ENCODE measurements at regions not wholly inside any gene's neighbourhood (a gene's known extent, or its start where the extent isn't known, plus 50 kb on each side); places are given as distances from the start of the nearest gene placed in this dataset.
"Not testable (repeated sequence)": the region's sequence is repeated elsewhere in the genome, so short reads cannot be mapped to it uniquely, and the experiment has no call there.

- in situ Hi-C loops (cut with HindIII; ENCODE audit: low pct_ligation_motif_present, low sequenced_read_pairs) = no loop called here
- Histone ChIP-seq H3K27me3 (replicated peaks) (no peaks in the 10 kb centered on the region), H3K4me3 (ENCODE audit: low read depth, low read length) (no peak overlapping the region), H3K27ac (no peak overlapping the region), H3K36me3 (replicated peaks) (no peaks in the 10 kb centered on the region)
- no peak for DNase-seq
- TF ChIP-seq CTCF (IDR thresholded peaks at IDR 0.05; ENCODE audit: low read depth, low read length, missing control alignments) = peak; percentile 28
Observed at GRCh38 chrX:66110112-66110511, 53.9 kb upstream of the HEPH start.

- H3K36me3 ChIP-seq (replicated peaks); in situ Hi-C loops (cut with HindIII; ENCODE audit: low pct_ligation_motif_present, low sequenced_read_pairs); DNase-seq; H3K4me3 ChIP-seq (ENCODE audit: low read depth, low read length); H3K27ac ChIP-seq; H3K27me3 ChIP-seq (replicated peaks): not testable (repeated sequence)
Observed at GRCh38 chrX:66107860-66108259, 56.2 kb upstream of the HEPH start.

GRCh38 chrX:66102398-66102797 lies 61.6 kb upstream of the HEPH start:
- not testable (repeated sequence) for DNase-seq

GRCh38 chrX:66098162-66098561 lies 58.3 kb upstream of the VSIG4 start:
- H3K36me3 ChIP-seq (replicated peaks) = no peaks in the 10 kb centered on the region
- H3K27me3 ChIP-seq (replicated peaks) = no peaks in the 10 kb centered on the region
- in situ Hi-C loops (cut with HindIII; ENCODE audit: low pct_ligation_motif_present, low sequenced_read_pairs) = no loop called here
- no peak overlapping the region for H3K4me3 ChIP-seq (ENCODE audit: low read depth, low read length)
- no peak overlapping the region for H3K27ac ChIP-seq
- TF ChIP-seq CTCF (IDR thresholded peaks at IDR 0.05; ENCODE audit: low read depth, low read length, missing control alignments) = no peak
- DNase-seq = no peak

More at GRCh38 chrX:66102398-66102797, 61.6 kb upstream of the HEPH start:
- H3K27me3 ChIP-seq (replicated peaks); H3K27ac ChIP-seq; H3K4me3 ChIP-seq (ENCODE audit: low read depth, low read length); in situ Hi-C loops (cut with HindIII; ENCODE audit: low pct_ligation_motif_present, low sequenced_read_pairs); H3K36me3 ChIP-seq (replicated peaks): not testable (repeated sequence)

GRCh38 chrX:66096987-66097386 lies 57.1 kb upstream of the VSIG4 start:
- H3K36me3 ChIP-seq (replicated peaks); H3K4me3 ChIP-seq (ENCODE audit: low read depth, low read length); in situ Hi-C loops (cut with HindIII; ENCODE audit: low pct_ligation_motif_present, low sequenced_read_pairs); H3K27ac ChIP-seq; H3K27me3 ChIP-seq (replicated peaks); DNase-seq: not testable (repeated sequence)

GRCh38 chrX:66090004-66090403 lies 50.1 kb upstream of the VSIG4 start:
- H3K27me3 ChIP-seq (replicated peaks); H3K36me3 ChIP-seq (replicated peaks); H3K27ac ChIP-seq; in situ Hi-C loops (cut with HindIII; ENCODE audit: low pct_ligation_motif_present, low sequenced_read_pairs); DNase-seq; H3K4me3 ChIP-seq (ENCODE audit: low read depth, low read length): not testable (repeated sequence)

Measured in brain microvascular endothelial cell (primary cell).